HG02884 (cell line): ENCODE measurements at regions not wholly inside any gene's neighbourhood (a gene's known extent, or its start where the extent isn't known, plus 50 kb on each side); places are given as distances from the start of the nearest gene placed in this dataset.
A peak's percentile ranks its signal among the peaks of the same experiment; 100 is the strongest.
"Not testable (repeated sequence)": the region's sequence is repeated elsewhere in the genome, so short reads cannot be mapped to it uniquely, and the experiment has no call there.

Source experiments
- ATAC-seq: cut with Tn5 transposase; IDR thresholded peaks from one replicate; pipeline ENCODE4 v1.9.1; 2021; ENCODE audit warnings: mild to moderate bottlenecking, moderate library complexity; ENCODE audit not compliant: unreplicated experiment

DNA sequence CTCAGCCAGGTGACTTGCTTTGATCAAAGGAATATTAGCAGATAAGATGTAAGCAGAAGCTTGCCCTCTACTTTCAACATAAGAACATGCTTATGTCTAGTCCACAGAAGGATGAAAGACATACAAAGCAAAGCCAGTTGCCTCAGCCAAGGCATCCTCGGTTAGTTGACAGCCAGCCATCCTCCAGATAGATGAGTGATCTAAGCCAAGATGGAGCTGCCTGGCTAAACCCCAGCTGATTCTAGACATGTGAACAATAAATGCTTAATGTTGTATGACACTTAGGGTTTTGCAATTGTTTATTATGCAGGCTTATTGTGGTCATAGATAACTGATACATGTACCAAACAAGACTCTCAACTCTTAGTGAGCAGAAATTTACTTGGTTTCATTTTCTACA, 157.6 kb upstream of the TMTC2 start:
- ATAC-seq, result no peak

DNA sequence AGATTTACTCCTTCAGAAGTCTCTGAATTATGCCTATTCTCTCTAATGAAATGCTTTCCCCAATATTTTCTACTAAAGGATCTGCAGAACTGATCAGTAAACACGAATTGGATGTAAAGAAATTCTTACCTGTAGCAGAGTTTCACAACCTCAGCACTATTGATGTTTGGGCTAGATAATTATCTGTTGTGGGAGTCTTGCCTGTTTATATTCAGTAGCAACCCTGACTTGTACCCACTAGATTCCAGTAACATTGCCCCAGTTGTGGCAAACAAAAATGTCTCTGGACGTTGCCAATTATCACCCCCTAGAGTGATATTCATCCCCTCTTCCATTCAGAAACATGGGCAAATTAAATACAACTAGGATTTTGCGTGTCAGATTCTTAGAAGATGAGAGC, 156.8 kb upstream of the TMTC2 start:
- ATAC-seq, result no peak

DNA sequence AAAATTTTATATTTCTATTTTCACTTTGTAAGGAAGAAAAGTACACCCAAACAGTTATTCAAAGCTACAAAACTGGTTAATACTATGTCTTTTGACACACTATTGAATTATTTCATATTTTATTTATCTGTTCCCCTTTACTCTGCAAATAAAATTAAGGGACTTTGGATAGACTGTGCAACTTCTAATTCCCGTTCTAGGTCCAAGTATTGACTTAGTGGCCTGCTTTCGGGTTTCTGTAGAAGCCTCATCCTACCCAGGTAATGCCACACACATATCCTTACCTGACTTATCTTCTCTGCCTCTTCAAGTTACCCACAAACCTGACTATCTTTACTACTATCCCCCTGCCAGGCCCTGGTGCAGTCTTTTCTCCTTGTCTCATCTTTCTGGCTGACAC, 156.3 kb upstream of the TMTC2 start:
- no peak for ATAC-seq

DNA sequence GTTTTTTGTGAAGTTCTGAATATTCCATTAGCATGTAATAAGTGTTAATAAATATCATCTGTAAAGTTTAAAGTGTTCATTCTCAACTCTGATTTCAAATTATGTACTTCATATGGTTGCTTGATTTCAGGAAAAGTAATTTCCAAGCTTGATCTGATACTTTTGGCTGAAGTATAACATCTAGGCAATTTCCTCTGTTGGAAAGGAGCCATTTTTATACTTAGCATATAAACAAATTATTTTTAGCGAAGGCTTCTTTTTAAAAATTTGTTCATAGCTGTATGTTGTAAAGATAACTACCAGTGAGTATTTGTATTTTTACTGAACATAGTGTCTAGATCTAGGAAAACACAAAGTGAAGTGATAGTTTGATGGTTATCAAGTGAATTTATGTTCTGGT, 153.4 kb upstream of the TMTC2 start:
- ATAC-seq, result no peak

DNA sequence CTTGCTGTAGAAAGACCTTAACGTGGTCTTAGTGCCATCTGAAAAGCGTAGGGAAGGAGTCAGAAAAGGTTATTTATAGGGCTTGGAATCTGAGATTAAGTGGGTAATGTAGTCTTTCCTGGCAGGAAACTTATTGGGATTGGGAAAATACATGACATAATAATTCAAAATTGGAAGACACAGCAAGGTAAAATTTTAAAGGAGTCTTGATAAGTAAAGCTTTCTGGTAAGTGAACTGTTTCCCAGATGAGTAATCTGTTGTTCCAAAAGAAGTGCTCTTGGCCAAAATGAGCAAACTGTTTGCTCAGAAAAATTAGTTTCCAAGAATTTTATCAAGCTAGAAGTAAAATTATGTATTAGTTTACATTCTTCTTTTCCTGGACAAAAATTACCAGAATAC, 149.3 kb upstream of the TMTC2 start:
- no peak for ATAC-seq

DNA sequence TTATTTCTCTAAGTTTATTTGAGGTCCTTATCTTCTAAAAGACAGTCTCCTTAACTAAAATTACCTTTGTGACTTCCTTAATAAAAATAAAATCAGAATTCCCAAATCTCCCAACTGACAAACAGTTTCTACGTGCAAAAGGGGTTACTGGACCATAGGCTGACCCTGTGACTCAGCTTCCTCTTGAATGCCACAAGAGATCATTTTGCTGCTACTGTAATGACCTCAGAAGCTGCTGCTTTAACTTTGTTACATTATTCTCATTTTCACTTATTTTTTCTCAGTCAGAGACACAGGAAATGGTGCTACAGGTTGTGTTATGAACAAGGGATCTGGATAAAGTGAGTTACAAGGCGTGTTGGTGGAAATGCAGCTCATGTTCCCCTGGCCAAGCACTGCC, 132.2 kb upstream of the TMTC2 start:
- no peak for ATAC-seq

DNA sequence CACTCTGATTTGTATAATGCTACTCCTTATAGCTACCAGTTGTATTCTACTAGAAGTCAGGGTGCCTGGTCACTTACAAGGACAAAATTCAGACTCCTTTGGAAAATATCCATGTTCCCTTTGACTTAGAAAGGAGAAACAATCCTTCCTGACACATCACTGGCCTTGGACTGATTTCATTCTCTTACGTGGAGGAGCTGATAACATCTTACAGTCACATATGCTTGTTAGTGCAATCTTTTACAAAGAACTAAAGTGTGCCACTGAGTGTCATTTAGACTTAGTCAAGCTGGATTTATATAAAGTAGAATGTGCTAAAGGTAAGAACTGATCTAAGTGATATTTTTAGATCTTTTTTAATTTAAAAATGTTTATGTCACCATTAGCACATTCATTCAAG, 131.0 kb upstream of the TMTC2 start:
- no peak for ATAC-seq

DNA sequence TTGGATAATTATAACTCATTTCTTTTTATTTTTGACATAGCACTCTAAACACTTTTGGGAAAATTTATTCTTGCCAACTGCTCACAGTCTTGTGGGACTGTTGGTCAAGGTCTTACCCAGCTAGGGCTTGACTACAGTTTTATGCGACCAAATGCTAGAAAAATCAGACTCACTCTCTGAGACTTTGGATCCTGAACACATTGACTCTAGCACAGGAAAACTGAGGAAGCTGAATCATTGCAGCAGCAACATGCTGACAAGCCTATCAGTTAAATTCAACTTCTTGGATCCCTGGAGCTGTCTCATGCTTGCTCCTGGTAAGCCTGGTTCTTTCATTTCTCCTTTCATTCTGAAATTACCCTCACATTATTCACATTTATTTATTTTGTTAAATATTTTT, 120.7 kb upstream of the TMTC2 start:
- no peak for ATAC-seq

DNA sequence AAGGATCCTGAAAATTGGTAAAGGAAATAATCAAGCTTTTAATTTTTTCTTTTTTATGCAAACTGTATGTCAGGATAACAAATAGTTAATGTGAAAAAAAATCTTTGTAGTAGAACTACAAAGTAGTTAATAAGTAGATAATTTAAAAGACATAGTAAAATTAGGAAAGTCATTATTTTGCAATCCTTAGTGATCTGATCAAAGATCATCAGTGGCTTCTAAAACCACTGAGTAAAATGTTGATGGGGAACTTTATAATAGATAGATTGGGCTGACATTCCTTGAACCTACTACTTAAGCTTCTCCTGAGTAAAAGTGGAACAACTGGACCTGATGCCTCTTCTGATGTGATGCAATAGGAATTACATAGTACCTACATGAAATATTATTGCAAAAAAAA, 119.0 kb upstream of the TMTC2 start:
- no peak for ATAC-seq

DNA sequence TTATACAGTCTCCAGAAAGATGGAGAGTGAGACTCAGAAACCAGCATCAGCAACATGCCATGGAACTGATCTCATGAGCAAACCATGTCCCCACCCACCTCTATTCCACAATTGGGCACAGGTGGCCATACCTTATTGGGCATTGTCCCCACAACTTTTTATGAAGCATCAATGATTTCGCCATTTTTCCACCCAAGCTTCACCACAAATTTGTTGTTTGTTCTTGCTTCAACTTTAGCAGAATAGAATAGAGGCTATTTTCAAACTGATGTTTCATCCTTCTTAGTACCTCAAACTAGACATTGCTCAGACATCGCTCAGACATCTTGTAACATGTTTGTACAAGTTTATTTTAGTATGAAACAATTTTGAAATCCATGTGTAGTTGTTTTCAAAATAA, 112.5 kb upstream of the TMTC2 start:
- ATAC-seq, result no peak

DNA sequence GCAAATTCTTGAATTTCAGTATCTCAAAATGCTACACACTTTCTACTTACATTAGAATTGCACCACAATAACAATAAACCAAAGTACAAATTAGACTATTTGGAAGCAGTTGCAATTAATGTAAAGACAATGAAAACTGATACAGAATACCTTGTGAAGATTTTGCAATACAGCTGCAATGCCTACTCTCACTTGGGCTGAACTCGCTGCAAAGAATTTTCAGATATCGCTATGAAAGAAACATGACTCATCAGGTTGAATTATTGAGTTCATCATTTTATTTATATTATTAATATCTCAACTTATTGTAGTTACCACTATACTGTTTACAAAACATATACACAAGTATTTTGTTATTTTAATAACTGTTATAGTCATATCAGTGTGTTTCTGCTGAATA, 108.0 kb upstream of the TMTC2 start:
- no peak for ATAC-seq

DNA sequence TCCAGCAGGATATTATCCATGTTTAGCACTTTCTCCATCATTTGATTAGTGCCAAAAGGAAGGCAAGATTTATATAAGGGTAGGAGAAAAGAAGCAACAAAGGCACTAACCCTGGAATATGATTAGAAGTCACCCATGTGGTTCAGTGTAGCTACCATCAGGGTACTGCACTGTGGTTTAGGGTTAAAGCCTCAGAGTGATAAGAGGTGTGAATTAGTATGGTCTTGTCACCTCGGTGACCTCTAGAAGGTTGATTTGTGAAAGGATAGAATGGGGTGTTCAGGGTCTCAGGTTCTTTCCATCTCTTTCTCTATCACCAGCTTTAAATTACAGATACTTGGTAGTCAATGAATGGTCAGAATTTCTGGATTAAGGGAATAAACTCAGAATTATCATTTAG, 103.0 kb upstream of the TMTC2 start:
- no peak for ATAC-seq

DNA sequence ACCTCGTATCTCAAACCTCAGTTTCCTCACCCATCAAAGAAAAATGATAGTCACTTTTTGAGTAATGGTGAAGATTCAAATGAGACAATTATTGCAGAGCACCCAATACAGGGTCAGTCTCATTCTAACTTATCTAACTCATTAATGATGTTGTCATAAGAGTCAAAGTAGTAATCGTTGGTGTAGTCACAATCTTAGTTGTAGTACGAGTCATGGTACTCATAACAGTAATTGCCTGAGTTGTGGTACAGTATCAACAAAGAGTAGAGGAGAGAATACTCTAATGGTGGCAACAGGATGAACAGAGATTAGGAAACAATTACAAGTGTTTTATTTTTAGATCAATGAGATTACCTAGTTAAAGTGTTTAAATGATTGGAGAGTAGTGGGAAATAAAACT, 93.6 kb upstream of the TMTC2 start:
- peak; percentile 66 for ATAC-seq

DNA sequence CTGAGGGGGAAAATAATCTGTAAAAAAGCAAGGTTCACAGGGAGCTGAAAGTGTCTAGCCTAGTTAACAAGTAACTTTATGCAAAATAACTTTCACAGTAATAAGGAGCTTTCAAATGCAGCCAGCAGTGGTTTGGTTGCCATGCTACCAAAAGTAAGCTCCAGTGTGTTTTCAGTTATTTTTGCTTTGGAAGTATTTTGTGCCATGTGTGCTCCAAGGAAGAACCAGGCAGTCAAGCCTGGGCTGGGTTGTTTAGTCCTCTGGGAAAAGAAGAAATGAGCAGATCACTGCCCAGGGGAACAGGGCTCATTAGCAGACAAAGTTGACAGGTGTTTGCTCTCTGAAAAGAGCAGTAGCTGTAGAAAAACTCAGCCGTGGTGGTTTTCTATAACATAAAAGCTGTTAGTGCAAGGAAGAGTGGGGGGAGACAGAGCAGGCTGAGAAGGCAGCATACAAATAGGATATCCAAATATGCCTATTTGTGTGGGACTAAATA, 92.8 kb upstream of the TMTC2 start:
- ATAC-seq, result peak; percentile 91

DNA sequence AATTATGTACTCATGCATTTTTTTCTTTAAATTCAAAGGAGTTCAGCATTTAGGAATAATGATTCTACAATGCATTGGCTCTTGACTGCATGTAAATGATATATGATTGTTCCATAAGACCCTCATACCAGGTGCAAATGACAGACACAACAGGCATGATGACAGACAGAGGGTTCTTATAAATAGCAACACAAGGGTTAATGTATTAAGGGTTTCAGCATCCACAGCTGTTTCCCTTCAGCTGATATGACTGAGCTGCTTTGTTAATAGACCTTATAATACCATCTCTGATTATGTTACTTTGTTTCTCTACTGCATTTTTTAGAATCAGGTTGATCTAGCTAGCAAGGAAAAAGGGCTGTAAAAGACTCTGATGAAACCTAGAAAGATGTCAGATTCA, 90.8 kb upstream of the TMTC2 start:
- ATAC-seq, result no peak

DNA sequence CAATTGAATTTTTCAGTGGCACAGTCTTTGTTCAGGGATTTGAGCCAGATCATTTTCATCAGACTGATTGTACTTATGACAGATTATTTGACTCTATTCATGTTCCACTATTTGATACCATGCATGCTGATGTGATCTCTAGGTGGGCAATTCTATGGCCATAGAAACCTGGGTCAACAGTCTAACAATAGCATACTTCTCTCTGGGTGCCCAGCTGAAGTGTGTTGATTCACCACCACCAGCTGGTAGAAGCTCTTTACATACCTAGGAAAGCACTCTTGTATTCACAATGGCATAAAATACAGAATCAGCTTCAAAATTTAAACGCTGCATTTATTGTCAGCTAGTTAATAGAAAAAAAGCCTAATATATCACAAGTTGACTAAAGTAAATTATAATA, 90.2 kb upstream of the TMTC2 start:
- no peak for ATAC-seq

DNA sequence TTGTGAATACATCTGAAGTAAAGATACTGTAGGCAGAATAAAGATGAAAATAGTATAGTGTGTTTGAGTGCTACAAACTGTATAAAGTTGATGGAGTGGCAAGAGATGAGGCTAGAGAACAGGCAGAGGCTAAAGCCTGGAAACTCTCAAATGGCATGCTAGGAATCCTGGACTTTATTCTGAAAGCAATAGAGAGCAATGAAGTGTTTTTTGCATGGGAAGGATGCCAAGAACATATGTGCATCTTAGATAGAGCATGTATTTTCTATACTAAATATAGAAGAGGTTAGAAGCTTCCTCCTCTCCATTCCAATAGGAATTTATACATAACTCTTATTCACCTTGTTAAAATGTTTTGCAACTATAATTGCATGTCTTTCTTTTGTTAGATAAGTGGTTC, 86.3 kb upstream of the TMTC2 start:
- no peak for ATAC-seq

DNA sequence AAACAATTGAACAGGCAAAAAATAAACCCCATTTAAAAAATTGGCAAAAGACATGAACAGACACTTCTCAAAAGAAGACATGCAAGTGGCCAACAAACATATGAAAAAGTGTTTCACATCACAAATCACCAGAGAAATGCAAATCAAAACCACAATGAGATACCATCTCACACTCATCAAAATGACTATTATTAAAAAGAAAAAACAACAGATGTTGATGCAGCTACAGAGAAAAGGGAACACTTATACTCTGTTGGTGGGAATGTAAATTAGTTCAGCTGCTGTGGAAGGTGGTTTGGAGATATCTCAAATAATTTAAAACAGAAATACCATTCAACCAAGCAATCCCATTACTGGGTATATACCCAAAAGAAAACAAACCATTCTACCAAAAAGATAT, 83.1 kb upstream of the TMTC2 start:
- ATAC-seq, result not testable (repeated sequence)

DNA sequence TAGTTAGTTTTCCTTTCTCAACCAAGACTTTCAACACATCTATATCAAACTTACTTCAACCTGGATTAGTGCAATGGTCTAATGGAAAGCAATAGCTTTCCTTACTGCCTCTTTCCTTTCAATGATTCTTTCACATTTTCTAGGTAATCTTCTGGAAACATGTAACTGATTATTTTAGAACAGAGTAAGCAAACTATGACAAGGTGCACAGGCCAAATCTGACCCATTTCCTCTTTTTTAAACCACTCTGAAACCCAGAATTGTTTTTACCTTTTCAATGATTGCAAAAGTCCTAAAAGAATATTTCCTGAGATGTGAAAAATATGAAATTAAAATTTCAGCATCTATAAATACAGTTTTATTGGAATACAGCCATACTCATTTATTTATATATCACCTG, 81.6 kb upstream of the TMTC2 start:
- no peak for ATAC-seq

DNA sequence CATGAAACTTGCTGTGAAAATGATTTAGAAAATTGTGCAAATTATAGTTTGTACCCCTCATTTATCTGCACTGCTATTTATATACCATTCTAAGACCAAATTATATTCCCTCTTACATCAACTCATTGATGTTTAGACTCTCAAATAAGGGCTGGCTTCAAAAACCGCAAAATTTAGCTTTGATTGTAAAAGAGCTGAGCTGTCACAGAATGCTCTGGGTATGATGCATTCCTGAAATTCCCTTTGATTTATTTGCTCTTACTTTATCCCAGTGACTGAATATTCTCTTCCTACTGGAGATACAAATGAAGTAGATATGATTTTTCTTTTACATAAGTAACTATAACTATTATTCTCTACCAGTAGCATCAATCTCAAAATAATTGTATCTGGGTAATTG, 78.0 kb upstream of the TMTC2 start:
- ATAC-seq, result no peak

DNA sequence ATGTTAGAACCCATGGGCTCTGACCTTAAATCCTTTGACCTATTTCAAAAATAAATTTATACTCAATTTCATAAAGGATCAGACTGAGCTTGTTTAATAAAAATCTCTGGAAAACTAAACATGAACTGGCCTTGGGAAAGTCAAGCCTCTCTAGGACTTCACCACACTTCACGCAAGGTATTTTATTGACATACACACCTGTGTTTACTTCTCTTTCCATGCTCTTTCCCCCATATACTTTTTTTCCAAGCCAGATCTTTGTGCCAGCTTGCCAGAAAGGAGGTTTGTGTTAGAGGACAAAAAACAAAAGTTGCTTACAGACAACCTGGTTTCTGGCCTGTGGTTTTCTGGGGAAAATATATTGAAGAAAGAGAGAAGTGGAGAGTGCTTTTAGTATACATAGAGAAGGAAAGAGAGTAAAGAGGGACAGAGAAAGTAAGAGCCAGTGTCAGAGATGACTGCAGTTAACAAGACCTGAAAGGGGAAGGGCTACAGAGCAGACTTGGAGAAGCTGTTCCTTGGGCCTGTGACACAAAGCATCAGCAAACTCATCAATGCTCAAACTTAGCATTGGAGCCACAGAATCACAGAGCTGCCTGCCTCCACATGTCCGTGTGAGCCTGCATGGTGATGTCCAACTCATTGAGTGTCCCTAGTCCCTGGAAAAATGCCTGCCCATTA, 77.3 kb upstream of the TMTC2 start:
- no peak for ATAC-seq

DNA sequence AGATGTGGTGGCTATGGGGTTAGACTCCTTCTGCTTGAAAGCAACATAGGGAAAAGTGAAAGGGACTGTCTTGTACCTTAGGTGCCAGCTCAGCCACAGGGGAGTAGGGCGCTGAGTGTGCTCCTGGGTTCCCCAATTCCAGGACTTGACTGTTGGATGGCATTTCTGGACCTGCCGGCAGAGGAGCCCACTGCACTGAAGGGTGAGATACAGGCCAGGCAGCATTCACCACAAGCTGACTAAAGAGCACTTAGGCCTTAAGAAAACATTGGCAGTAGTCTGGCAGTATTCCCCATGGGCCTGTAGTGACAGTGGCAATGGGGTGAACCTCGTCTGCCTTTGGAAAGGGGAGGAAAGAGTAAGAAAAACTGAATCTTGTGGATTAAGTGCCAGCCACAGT, 67.1 kb upstream of the TMTC2 start:
- no peak for ATAC-seq

DNA sequence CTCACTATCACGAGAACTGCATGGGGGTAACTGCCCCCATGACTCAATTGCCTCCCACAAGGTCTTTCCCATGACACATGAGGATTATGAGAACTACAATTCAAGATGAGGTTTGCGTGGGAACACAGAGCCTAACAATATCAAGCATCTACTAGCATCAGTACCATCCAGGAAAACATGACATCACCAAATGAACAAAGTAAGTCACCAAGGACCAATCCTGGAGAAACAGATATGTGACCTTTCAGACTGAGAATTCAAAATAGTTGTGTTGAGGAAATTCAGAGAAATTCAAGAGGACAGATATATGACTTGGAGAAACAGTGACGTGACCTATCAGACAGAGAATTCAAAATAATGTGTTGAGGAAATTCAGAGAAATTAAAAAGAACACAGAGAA, 65.8 kb upstream of the TMTC2 start:
- no peak for ATAC-seq
